CD4-positive, alpha-beta T cell treated with Interleukin-4 for 4 hours (primary cell): ENCODE measurements at regions not wholly inside any gene's neighbourhood (a gene's known extent, or its start where the extent isn't known, plus 50 kb on each side); places are given as distances from the start of the nearest gene placed in this dataset.

ENCODE experiments used
- DNase-seq: peaks from one replicate; pipeline ENCODE4 v3.0.0-alpha.2; 2020

GRCh38 chr9:99592834-99593574, 228.7 kb upstream of the NR4A3 start:
- no peak for DNase-seq

DNA sequence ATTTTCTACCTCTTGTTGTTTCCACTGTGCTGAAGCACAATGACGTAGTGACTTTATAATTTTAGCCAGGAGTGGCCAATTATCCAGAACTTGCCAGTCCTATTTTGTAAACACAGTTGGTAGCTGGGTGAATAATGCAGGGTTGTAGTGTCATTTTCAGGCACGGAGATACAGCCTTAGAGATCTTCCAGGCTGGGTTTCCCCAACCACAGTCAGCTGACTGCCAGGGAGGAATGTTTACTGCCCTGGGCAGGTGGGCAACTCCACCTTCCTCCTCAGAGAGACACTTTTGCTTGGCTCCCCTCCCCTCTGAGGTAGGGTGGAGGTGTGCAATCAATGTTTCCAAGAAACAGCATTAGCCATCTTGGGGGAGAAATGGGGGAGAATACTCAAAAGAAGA, 228.1 kb upstream of the NR4A3 start:
- no peak for DNase-seq

DNA sequence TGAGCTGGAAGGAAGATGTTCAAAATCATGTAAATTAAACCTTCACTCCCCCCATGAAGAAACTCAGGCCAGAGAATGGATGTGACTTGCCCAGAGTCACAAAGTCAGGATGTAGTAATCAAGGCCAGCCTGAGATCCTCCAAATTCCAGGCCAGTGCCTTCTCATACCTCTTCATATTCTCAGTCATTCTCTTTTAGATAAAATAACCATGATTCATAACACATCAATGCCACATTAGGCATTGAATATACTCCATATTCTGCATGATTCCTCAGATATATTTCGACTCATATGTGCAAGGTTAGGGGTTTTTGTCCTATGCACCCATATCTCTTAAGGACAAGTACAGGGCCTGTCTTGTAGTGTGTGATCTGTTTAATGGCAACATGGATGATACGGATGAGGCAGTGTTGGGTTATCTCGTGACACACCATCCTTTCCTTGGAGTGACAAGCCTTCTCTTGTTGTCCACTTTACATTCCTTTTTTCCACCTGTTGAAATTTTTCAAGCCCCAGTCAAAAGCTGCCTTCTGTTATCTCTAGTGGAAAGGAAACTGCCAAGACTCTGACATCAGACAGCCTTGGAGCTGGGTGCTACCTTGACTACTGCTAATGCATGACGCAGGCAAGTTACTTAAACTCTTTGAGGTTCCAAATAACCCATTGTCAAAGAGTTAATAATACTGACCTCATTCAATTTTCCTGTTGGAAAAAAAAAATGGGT, 227.5 kb upstream of the NR4A3 start:
- no peak for DNase-seq

- DNase-seq = peak; percentile 28
Observed at GRCh38 chr9:99595796-99596195, 225.9 kb upstream of the NR4A3 start.

GRCh38 chr9:99601571-99602111, 220.0 kb upstream of the NR4A3 start:
- DNase-seq = no peak

- no peak for DNase-seq
Observed at GRCh38 chr9:99602854-99603253, 218.8 kb upstream of the NR4A3 start.

GRCh38 chr9:99605016-99605743, 216.5 kb upstream of the NR4A3 start:
- no peak for DNase-seq

- DNase-seq = no peak
Observed at GRCh38 chr9:99606296-99606695, 215.4 kb upstream of the NR4A3 start.

DNA sequence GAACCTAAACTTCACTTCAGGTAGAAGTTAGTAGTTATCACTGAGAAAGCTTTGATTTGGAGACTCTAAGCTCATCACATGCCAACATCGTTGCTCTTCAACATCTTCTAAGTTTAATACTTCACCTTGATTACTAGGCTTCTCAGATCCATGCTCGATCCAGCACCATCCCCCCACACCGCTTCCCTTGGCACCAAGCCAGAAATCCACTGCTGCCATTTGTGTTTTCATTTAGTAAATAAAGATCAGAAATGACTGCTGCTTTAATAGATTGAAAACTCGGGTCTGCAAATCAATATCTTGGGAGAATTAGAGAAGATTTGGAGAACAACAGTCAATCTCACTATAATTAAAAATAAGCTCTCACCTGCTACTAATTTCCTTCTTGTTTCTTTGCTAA, 214.7 kb upstream of the NR4A3 start:
- DNase-seq = no peak

DNA sequence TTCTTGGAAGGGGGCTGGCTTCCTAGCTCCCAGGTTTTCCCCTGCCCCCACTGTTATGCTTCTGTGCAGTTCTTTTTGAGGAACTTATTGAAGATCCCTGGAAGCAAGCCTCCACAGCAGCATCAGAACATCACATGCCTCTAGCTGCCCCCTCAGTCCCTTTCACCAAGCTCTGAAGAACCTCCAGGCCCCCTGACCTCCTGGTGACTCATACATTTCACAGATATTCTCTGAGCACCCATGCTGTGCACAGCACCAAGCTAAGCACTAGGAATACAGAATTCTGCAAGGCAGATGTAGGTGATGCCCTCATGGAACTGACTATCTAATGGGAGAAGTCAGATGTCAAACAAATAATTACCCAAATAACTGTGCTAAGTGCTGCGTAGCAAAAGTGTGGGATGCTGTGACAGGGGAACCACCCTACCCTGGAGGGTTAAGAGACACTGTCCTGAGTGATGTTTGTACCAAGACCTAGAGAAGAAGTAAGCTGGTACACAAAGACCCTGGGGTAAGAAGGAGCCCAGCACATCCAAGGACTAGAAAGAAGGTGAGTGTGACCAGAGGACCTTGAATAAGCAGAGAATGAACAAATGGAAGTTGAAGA, 213.7 kb upstream of the NR4A3 start:
- DNase-seq = no peak

DNA sequence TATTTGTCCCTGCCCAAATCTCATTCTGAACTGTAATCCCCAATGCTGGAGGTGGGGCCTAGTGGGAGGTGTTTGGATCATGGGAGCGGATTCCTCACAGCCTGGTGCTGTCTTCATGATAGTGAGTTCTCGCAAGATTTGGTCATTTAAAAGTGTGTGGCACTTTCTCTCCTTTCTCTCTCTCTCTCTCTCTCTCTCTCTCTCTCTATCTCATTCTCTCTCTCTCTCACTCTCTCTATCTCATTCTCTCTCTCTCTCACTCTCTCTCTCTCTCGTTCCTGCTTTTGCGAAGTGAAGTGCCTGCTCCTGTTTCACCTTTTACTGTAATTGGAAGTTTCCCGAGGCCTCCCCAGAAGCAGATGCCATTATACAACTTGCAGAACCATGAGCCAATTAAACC, 207.3 kb upstream of the NR4A3 start:
- DNase-seq = no peak

DNA sequence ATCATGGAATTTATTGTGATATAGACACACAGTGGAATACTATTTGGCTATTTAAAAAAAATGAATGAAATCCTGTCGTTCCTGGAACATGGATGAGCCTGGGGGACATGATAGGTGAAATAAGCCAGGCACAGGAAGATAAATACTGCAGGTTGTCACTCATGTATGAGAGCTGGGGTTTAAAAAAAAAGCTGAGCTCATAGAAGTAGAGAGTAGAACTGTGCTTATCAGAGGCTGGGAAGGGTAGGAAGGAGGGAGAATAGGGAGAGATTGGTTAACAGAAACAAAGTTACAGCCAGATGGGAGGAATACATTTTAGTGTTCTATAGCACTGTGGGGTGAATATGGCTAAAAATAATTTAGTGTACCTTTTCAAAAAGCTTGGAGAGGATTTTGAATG, 200.6 kb upstream of the NR4A3 start:
- DNase-seq = no peak

DNA sequence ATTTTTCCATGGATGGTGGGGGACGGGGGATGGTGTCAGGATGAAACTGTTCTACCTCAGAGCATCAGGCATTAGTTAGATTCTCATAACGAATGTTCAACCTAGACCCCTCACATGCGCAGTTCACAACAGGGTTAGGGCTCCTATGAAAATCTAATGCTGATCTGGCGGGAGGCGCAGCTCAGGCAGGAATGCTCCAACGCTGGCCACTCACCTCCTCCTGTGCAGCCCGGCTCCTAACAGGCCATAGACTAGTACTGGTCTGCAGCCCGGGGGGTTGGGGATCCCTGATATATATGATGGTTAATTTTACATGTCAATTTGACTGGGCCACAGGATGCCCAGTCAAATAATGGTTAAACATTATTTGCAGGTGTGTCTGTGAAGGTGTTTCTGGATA, 199.0 kb upstream of the NR4A3 start:
- DNase-seq = no peak

DNA sequence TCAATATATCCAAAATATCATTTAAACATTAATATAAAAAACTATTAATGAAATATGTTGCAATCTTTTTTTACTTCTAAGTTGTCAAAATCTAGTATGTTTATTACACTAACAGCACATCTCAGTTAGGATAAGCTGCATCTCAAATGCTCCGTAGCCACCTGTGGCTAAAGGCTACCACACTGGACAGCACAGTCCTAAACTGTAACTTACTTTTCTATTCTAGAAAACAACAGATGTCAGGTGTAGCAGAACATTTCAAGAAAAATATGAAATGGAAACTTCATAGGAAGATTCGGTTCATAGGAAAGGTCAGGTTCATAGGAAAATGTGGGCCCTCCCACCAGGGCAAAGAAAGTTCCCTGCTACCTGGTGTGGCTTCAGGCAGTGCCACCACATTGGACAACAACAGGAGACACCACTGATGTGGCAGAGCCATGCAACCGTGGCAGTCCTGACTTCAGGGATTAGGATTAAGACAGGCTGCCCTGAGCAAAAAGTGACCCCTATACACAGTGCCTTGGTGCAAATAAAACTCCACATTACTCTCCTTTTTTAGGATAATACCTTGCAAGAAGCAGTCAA, 197.8 kb upstream of the NR4A3 start:
- no peak for DNase-seq

DNA sequence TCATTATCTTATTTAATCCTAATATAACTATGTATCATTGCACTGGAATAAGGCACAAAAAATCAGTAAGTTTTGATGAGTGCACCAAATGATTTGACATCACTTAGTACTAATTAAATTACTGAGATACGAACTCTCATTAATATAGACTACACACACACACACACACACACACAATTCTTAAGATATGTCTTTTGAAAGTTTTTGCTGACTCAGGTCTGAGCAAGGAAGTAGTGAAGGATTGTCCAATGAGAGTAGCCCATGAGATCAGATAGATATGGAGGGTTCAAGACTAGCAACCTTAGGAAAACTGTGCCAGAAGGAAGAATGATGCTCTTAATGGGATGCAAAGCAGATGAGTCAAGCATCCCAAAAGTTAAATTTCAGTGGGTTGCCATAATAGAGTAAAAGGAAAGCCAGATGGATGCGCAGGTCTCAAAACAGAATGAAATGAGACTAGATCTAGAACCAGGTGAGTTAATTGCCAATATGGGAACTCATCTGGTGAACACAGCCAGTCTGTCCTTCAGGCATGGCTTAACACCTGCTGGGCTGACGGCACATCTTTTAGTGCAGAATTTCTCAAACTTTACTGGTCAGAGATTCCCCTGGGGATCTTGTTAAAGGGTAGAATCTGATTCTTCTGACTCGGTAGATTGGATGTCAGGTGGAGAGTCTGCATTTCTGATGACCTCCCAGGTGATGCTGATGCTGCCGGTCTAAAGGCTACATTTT, 197.0 kb upstream of the NR4A3 start:
- no peak for DNase-seq

GRCh38 chr9:99626426-99626825, 195.3 kb upstream of the NR4A3 start:
- DNase-seq = no peak

- DNase-seq = no peak
Observed at GRCh38 chr9:99628285-99628684, 193.4 kb upstream of the NR4A3 start.

- DNase-seq = no peak
Observed at GRCh38 chr9:99628849-99629620, 192.7 kb upstream of the NR4A3 start.

DNA sequence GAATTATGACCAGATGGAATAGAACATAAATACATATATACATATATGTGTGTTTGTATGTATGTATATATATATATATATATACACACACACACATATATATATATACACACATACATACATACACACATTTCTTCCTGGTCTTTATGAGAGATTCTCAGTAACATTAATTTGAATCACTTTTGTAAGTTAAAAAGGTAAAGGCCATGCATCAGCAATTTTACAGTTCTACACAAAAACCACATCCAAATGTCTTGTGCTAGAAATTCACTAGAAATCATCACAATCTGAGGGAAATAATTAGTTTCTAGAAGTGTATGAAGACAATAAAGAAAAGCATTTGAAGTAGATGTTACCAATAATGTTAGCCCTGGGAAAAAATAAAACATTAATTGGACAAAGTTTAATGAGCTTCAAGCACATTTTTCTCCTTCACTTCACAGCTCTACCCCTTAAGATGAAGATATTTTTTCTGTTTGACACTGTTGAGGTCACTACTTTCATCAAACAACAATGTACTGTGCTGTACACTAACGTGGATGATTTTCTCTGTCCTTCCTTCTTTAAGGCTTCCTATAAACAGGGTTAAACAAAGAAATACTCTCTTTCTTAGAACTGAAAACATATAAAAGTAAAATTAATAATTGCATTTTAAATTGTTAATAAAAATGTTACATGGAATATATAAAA, 189.2 kb upstream of the NR4A3 start:
- no peak for DNase-seq

DNA sequence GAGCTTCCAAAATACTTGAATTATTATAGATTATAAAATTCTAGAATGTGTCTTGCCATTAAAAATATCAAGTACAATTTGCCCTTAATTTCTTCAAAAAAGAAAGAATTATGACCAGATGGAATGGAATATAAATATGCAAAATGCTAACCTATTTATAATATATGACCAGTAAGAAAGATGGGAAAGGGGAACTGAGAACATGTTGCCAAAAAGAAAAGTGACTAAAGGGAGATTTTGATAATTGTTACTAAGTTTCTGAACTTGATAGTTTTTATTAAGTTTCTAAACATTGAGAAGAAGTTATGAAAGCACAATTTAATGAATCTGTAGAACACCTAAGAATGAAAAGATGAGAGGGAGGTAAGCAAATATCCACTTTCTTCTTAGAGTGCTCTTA, 188.4 kb upstream of the NR4A3 start:
- no peak for DNase-seq

DNA sequence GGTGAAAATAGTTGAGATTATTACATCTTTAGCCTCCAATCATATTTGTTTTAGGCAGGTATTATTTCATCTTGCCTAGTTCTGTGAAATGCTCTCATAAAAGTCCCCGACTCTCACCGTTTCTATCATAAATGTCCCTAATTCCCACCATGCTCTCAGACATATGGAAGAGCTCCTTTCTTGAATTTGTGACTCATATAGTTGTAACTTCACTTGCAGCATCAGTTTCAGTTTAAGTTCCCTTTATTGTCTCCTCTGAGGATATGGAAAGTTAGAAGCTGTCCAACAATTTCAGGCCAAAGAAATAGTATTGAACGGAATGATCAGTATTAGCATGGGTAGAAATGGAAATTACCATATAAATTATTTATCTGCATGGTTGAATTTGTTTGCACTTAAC, 187.5 kb upstream of the NR4A3 start:
- no peak for DNase-seq
